Adrenal gland (tissue), 9 donors: ENCODE measurements at regions not wholly inside any gene's neighbourhood (a gene's known extent, or its start where the extent isn't known, plus 50 kb on each side); places are given as distances from the start of the nearest gene placed in this dataset.

ENCODE experiments used
- DNase-seq, 7 donors: peaks; one replicate each; pipeline ENCODE4 v3.0.0-alpha.2; 2019 to 2020
- H3K27ac ChIP-seq, 5 donors: fragments of 200-600 bp; sonication (generic) in 4 of 5; 1 replicate in 3 of 5; 2 replicates in 2 of 5; pipeline versions ENCODE4 v1.5.1 to v1.8.0; 2016 to 2020; ENCODE audit warnings: mild to moderate bottlenecking in 1 of 5
- H3K27me3 ChIP-seq: fragments of 200-600 bp; 2 replicates; pipeline ENCODE4 v1.8.0; 2021
- H3K36me3 ChIP-seq, 2 donors: fragments of 200-600 bp; replicated peaks in 1 of 2; 1 replicate in 1 of 2; 2 replicates in 1 of 2; pipeline versions ENCODE4 v1.5.1 to v1.8.0; 2018 to 2022
- H3K4me1 ChIP-seq, 2 donors: fragments of 200-600 bp; replicated peaks in 1 of 2; 1 replicate in 1 of 2; 2 replicates in 1 of 2; pipeline versions ENCODE4 v1.5.1 to v1.8.0; 2018 to 2021
- H3K4me3 ChIP-seq, 4 donors: fragments of 200-600 bp; sonication (generic) in 3 of 4; one replicate each; pipeline ENCODE4 v1.5.1; 2016 to 2018
- H3K9me3 ChIP-seq, 3 donors: fragments of 200-600 bp; sonication (generic) in 1 of 3; replicated peaks in 1 of 3; 1 replicate in 2 of 3; 2 replicates in 1 of 3; pipeline versions ENCODE4 v1.5.1 to v1.8.0; 2016 to 2021
- POLR2A ChIP-seq, 2 donors: fragments of 450-650 bp; IDR thresholded peaks; one replicate each; pipeline ENCODE4 v1.6.1; 2017; ENCODE audit warnings: antibody characterized with exemption in 2 of 2, mild to moderate bottlenecking in 2 of 2, moderate library complexity in 1 of 2
- WGBS, 4 donors: extraction: QIAGEN DNeasy Blood & Tissue Kit in 2 of 4; methylation state at CpG; one replicate each; pipeline versions ENCODE4 v1.1.5 to v1.1.7; 2013 to 2017; 5-methylcytosine and 5-hydroxymethylcytosine counted together
- intact Hi-C, 2 donors: fragments of 100-400 bp; cut with DNase I; formaldehyde crosslinking; loops; one replicate each; pipeline versions ENCODE4 v1.14.1 to v1.15.0; 2022 to 2023
- TF ChIP-seq, protein P1 (sequence below), 6 experiments: fragments of 450-650 bp in 4 of 6; fragments of 200-600 bp in 2 of 6; sonication (generic) in 1 of 6; IDR thresholded peaks; 1 replicate in 5 of 6; 2 replicates in 1 of 6; pipeline versions ENCODE4 v1.5.1 to v1.8.0; 2016 to 2021; ENCODE audit warnings: antibody characterized with exemption in 6 of 6, mild to moderate bottlenecking in 2 of 6, moderate library complexity in 1 of 6
- donor health status: healthy with polysubstance abuse.
- donor health status: Bipolar disorder and iron deficiency.
- donor health status: DM: yes; HTN: yes; CAD: no.
- donor health status: DM: no; HTN: no; CAD: no.
- donor health status: DM: no; HTN: no; CAD: no.

DNA sequence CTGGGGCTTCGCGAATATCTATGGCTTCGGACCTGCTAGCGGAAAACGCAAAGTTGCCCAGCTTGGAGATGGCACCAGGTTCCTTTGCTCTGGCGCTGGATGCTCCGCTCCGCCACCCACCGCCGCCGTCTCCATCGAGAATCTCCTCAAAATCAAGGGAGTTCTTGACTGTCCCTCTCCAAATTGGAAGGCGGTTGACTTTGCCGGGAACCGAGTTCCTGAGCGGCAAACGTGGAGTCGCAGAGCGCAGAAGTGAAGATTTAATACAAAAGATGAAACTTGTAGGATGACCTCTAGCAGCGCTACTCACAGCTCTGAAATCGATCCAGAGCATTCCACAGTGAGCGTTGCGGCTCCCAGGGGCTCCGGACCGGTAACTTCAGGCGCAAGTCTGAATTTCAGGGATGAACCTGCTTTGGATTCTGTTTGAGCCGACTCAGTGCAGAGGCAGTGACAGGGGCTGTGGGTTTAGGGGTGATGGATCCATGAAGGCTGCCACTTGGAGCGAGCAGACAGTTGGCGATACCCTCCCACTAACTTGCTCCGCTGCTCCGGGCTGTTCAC lies 1641.5 kb upstream of the C9orf72 start:
- 1 to 4% (median 3%) methylated on average over 23 to 31 of the region's 31 CpGs for WGBS, 4 donors
- Histone ChIP-seq H3K9me3 (no peaks in the 10 kb centered on the region), H3K27me3 (peaks cover 52% of the 10 kb centered on the region), H3K4me3 (no peak overlapping the region), H3K36me3 (no peaks in the 10 kb centered on the region), H3K27ac (no peak overlapping the region), H3K4me1 (peaks cover 4 to 17% of the 10 kb centered on the region in 2 donors)
- intact Hi-C loops: no loop called here
- TF ChIP-seq, protein P1, sequence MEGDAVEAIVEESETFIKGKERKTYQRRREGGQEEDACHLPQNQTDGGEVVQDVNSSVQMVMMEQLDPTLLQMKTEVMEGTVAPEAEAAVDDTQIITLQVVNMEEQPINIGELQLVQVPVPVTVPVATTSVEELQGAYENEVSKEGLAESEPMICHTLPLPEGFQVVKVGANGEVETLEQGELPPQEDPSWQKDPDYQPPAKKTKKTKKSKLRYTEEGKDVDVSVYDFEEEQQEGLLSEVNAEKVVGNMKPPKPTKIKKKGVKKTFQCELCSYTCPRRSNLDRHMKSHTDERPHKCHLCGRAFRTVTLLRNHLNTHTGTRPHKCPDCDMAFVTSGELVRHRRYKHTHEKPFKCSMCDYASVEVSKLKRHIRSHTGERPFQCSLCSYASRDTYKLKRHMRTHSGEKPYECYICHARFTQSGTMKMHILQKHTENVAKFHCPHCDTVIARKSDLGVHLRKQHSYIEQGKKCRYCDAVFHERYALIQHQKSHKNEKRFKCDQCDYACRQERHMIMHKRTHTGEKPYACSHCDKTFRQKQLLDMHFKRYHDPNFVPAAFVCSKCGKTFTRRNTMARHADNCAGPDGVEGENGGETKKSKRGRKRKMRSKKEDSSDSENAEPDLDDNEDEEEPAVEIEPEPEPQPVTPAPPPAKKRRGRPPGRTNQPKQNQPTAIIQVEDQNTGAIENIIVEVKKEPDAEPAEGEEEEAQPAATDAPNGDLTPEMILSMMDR (IDR thresholded peaks at IDR 0.05): no peak
- no peak for TF ChIP-seq POLR2A (IDR thresholded peaks at IDR 0.05)
- no peak for DNase-seq

DNA sequence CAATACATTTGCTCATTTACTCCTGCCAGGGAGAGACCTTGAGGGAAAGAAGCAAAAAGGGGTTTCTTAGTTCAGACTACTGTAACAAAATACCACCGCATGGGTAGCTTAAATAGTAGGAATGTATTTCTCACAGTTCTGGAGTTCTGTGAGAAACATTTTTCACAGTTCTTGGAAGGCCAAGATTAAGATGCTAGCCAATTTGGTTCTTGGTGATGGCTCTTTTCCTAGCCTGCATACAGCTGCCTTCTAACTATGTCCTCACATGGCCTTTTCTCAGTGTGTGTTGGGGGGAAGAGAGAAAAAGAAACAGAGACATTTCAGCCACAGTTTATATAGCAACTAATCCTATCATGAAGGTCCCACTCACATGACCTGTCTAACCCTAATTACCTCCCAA lies 1644.7 kb upstream of the C9orf72 start:
- intact Hi-C loops: no loop called here
- Histone ChIP-seq H3K9me3 (no peaks in the 10 kb centered on the region), H3K27me3 (peaks cover 35% of the 10 kb centered on the region), H3K27ac (no peak overlapping the region), H3K36me3 (no peaks in the 10 kb centered on the region), H3K4me3 (no peak overlapping the region), H3K4me1 (peaks cover 0 to 6% of the 10 kb centered on the region in 2 donors)
- DNase-seq: no peak
- 85 to 94% (median 89%) methylated on average over 1 of the region's 1 CpG for WGBS, 4 donors
- no peak for TF ChIP-seq POLR2A (IDR thresholded peaks at IDR 0.05)
- TF ChIP-seq, protein P1 (IDR thresholded peaks at IDR 0.05): no peak

DNA sequence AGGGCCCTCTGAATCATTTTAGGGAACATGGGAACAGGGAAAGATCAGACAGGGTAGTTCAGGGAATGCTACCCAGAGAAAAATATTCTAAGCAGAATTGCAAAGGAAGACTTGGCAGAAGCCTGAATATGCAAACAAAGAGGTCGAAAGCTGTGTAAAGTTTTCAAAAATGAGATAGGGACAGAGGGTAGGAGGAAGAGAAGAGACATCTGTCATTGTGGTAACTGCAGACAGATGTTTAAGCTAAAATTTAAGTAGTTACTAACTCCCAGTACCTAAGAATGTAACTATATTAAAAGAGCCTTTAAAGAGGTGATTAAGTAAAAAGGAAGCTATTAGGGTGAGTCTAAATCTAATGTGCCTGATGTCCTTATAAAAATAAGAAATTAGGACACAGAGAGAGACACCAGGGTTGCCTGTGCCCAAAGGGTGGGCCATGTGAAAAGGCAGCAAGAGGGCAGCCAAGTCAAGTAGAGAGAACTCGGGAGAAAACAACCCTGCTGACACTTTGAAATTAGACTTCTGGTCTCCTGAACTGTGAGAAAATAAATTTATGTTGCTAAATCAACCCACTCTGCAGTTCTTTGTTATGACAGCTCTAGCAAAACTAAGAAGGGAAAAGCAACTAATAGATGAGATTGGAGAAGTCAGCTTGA lies 1647.4 kb upstream of the C9orf72 start:
- WGBS, 4 donors: 26 to 44% (median 36%) methylated on average over 2 of the region's 2 CpGs
- H3K9me3 ChIP-seq: no peaks in the 10 kb centered on the region
- TF ChIP-seq, protein P1 (IDR thresholded peaks at IDR 0.05): no peak
- no peak for TF ChIP-seq POLR2A (IDR thresholded peaks at IDR 0.05)
- H3K36me3 ChIP-seq: no peaks in the 10 kb centered on the region
- DNase-seq: no peak
- no peak overlapping the region for H3K4me3 ChIP-seq
- intact Hi-C loops: no loop called here
- H3K27me3 ChIP-seq: peaks cover 8% of the 10 kb centered on the region
- H3K4me1 ChIP-seq: no peaks in the 10 kb centered on the region
- H3K27ac ChIP-seq: no peak overlapping the region

DNA sequence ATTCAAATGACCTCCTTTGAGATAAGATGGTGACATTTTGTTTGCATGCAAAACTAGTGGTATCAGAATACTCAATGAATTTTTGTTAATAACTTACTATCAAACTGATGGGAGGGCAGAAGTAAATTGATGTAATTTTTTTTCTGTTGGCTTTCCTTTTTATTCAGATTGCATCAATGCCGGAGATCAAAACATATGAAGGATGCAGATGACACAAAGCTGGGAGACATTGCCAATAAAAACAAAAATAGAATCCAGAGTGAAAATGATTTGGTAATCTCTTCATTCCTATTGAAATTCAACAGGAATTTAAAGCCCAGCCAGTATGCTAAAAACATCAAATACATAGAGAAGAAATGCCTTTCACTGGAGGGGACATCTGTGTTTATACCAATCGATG lies 1655.3 kb upstream of the C9orf72 start:
- TF ChIP-seq, protein P1 (IDR thresholded peaks at IDR 0.05): no peak
- TF ChIP-seq POLR2A (IDR thresholded peaks at IDR 0.05): no peak
- no peak for DNase-seq
- Histone ChIP-seq H3K4me3 (no peak overlapping the region), H3K27me3 (no peaks in the 10 kb centered on the region), H3K36me3 (no peaks in the 10 kb centered on the region), H3K27ac (no peak overlapping the region), H3K9me3 (no peaks in the 10 kb centered on the region), H3K4me1 (no peaks in the 10 kb centered on the region)
- 64 to 72% (median 68%) methylated on average over 2 of the region's 2 CpGs for WGBS, 4 donors
- intact Hi-C loops: no loop called here
